ENCODE measurements at regions not wholly inside any gene's neighbourhood (a gene's known extent, or its start where the extent isn't known, plus 50 kb on each side); places are given as distances from the start of the nearest gene placed in this dataset.

DNA sequence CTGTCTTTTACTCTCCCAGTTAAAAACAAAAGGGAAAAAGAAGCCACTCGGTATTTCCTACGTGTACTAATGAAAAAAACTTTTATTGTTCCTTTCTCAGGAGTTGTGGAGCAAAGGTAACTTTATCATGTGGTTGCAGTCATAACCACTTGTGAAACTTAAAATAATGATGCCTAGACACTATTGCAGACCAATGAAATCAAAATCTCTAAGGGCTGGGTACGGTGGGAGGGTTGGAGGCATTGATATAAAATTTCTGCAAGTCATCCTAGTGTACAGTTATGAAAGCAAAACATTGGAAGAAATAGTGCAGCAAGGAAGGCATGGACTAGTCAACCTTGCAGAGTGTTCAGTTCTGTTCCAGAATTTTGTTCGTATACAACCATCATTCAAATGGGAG, 808.8 kb downstream of the TUSC7 start:
- TF ChIP-seq, protein P1, sequence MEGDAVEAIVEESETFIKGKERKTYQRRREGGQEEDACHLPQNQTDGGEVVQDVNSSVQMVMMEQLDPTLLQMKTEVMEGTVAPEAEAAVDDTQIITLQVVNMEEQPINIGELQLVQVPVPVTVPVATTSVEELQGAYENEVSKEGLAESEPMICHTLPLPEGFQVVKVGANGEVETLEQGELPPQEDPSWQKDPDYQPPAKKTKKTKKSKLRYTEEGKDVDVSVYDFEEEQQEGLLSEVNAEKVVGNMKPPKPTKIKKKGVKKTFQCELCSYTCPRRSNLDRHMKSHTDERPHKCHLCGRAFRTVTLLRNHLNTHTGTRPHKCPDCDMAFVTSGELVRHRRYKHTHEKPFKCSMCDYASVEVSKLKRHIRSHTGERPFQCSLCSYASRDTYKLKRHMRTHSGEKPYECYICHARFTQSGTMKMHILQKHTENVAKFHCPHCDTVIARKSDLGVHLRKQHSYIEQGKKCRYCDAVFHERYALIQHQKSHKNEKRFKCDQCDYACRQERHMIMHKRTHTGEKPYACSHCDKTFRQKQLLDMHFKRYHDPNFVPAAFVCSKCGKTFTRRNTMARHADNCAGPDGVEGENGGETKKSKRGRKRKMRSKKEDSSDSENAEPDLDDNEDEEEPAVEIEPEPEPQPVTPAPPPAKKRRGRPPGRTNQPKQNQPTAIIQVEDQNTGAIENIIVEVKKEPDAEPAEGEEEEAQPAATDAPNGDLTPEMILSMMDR (IDR thresholded peaks at IDR 0.05): no peak
- no peak for TF ChIP-seq POLR2A (IDR thresholded peaks at IDR 0.05)

Measured in lower leg skin (tissue), 3 donors.